ENCODE measurements at regions not wholly inside any gene's neighbourhood (a gene's known extent, or its start where the extent isn't known, plus 50 kb on each side); places are given as distances from the start of the nearest gene placed in this dataset.

DNA sequence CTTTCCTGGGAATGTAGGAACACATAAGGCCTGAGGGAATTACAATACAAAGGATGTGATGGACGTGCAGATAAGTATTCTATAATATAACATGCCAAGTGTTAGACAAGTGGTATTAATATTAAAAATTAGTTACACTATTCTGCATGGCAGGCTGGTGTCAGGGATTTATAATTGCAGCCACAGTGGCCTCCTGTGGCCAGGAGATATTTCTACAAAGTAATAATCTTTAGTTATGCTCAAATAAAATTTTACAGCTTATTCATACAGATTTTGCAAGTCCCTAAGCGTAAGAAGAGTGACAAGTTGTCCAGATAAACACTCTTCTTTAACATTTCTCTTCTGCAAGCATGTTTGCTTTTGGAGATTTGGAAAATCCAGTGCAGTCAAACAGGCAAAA lies 90.4 kb upstream of the CBLN2 start:
- Histone ChIP-seq H3K9me3 (ENCODE audit: low read depth, low read length) (peaks cover 4% of the 10 kb centered on the region), H3K36me3 (ENCODE audit: insufficient read depth, low read length) (no peaks in the 10 kb centered on the region), H3K4me1 (ENCODE audit: insufficient read depth, low read length) (no peaks in the 10 kb centered on the region), H3K79me2 (ENCODE audit: insufficient read depth, low read length) (no peaks in the 10 kb centered on the region), H3K27ac (ENCODE audit: low read depth, low read length) (no peak overlapping the region), H3K27me3 (ENCODE audit: insufficient read depth, low read length) (no peaks in the 10 kb centered on the region), H2AFZ (ENCODE audit: low read length) (no peak overlapping the region), H4K20me1 (ENCODE audit: insufficient read depth, low read length) (no peaks in the 10 kb centered on the region), H3K4me3 (ENCODE audit: insufficient read depth, low read length) (no peak overlapping the region), H3K4me2 (ENCODE audit: insufficient read depth, low read length) (no peak overlapping the region)
- no peak for DNase-seq (ENCODE audit: insufficient read length, low spot score, missing footprints)
- TF ChIP-seq CTCF (IDR thresholded peaks at IDR 0.05; ENCODE audit: extremely low read depth, low read depth, low read length) = no peak

DNA sequence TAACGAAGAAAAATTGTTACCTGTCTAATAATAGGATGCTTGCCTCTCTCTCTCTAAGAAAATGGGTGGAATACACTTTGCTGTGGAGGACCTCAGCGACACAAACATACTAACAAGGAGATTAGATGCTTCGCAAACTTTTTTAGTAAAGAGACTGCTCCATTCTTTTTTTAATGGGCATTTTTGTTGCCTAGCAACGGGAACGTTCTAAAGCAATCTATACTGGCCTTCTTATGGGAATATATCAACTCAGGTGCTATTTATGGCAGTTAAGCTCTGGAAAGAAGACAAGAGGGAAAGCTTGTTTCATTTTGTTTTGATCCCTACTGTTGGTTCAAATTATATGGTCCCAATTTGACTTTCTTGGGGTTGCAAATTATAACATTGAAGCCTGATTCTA lies 86.8 kb upstream of the CBLN2 start:
- Histone ChIP-seq H3K79me2 (ENCODE audit: insufficient read depth, low read length) (no peaks in the 10 kb centered on the region), H3K4me3 (ENCODE audit: insufficient read depth, low read length) (no peak overlapping the region), H3K27me3 (ENCODE audit: insufficient read depth, low read length) (no peaks in the 10 kb centered on the region), H3K36me3 (ENCODE audit: insufficient read depth, low read length) (no peaks in the 10 kb centered on the region), H2AFZ (ENCODE audit: low read length) (no peak overlapping the region), H3K4me2 (ENCODE audit: insufficient read depth, low read length) (no peak overlapping the region), H3K4me1 (ENCODE audit: insufficient read depth, low read length) (no peaks in the 10 kb centered on the region), H3K9me3 (ENCODE audit: low read depth, low read length) (no peaks in the 10 kb centered on the region), H3K27ac (ENCODE audit: low read depth, low read length) (no peak overlapping the region), H4K20me1 (ENCODE audit: insufficient read depth, low read length) (no peaks in the 10 kb centered on the region)
- DNase-seq (ENCODE audit: insufficient read length, low spot score, missing footprints) = no peak
- TF ChIP-seq CTCF (IDR thresholded peaks at IDR 0.05; ENCODE audit: extremely low read depth, low read depth, low read length) = no peak

GRCh38 chr18:72623444-72623843 lies 79.3 kb upstream of the CBLN2 start:
- DNase-seq (ENCODE audit: insufficient read length, low spot score, missing footprints) = no peak
- no peak for TF ChIP-seq CTCF (IDR thresholded peaks at IDR 0.05; ENCODE audit: extremely low read depth, low read depth, low read length)
- Histone ChIP-seq H3K79me2 (ENCODE audit: insufficient read depth, low read length) (no peaks in the 10 kb centered on the region), H4K20me1 (ENCODE audit: insufficient read depth, low read length) (no peaks in the 10 kb centered on the region), H3K27me3 (ENCODE audit: insufficient read depth, low read length) (no peaks in the 10 kb centered on the region), H3K4me3 (ENCODE audit: insufficient read depth, low read length) (no peak overlapping the region), H3K4me2 (ENCODE audit: insufficient read depth, low read length) (no peak overlapping the region), H3K36me3 (ENCODE audit: insufficient read depth, low read length) (no peaks in the 10 kb centered on the region), H3K4me1 (ENCODE audit: insufficient read depth, low read length) (no peaks in the 10 kb centered on the region), H2AFZ (ENCODE audit: low read length) (no peak overlapping the region), H3K9me3 (ENCODE audit: low read depth, low read length) (no peaks in the 10 kb centered on the region), H3K27ac (ENCODE audit: low read depth, low read length) (no peak overlapping the region)

- DNase-seq (ENCODE audit: insufficient read length, low spot score, missing footprints) = no peak
- Histone ChIP-seq H3K27ac (ENCODE audit: low read depth, low read length) (no peak overlapping the region), H3K79me2 (ENCODE audit: insufficient read depth, low read length) (no peaks in the 10 kb centered on the region), H3K9me3 (ENCODE audit: low read depth, low read length) (peaks cover 4% of the 10 kb centered on the region), H3K27me3 (ENCODE audit: insufficient read depth, low read length) (no peaks in the 10 kb centered on the region), H4K20me1 (ENCODE audit: insufficient read depth, low read length) (no peaks in the 10 kb centered on the region), H3K4me2 (ENCODE audit: insufficient read depth, low read length) (no peak overlapping the region), H2AFZ (ENCODE audit: low read length) (no peak overlapping the region), H3K4me3 (ENCODE audit: insufficient read depth, low read length) (no peak overlapping the region), H3K36me3 (ENCODE audit: insufficient read depth, low read length) (no peaks in the 10 kb centered on the region), H3K4me1 (ENCODE audit: insufficient read depth, low read length) (no peaks in the 10 kb centered on the region)
- no peak for TF ChIP-seq CTCF (IDR thresholded peaks at IDR 0.05; ENCODE audit: extremely low read depth, low read depth, low read length)
Measured at GRCh38 chr18:72613534-72613930, 69.4 kb upstream of the CBLN2 start.

All from osteoblast (primary cell).